Osteoblast (primary cell): ENCODE measurements at regions not wholly inside any gene's neighbourhood (a gene's known extent, or its start where the extent isn't known, plus 50 kb on each side); places are given as distances from the start of the nearest gene placed in this dataset.

ENCODE experiments used
- DNase-seq: peaks from one replicate; pipeline ENCODE4 v3.0.0; 2011; ENCODE audit warnings: low spot score, mixed read lengths; ENCODE audit not compliant: insufficient read length; ENCODE audit errors: missing footprints
- H2AFZ ChIP-seq: 2 replicates; pipeline ENCODE4 v1.6.0; 2011; ENCODE audit warnings: mild to moderate bottlenecking, low read length
- H3K27ac ChIP-seq: 2 replicates; pipeline ENCODE4 v1.5.1; 2011; ENCODE audit warnings: mild to moderate bottlenecking, low read depth, low read length, moderate library complexity
- H3K27me3 ChIP-seq: 2 replicates; pipeline ENCODE4 v1.6.0; 2012; ENCODE audit warnings: mild to moderate bottlenecking, control low read depth, inconsistent platforms, low read length, moderate library complexity; ENCODE audit not compliant: insufficient read depth
- H3K36me3 ChIP-seq: 2 replicates; pipeline ENCODE4 v1.5.1; 2011; ENCODE audit warnings: mild to moderate bottlenecking, low read length, control low read depth, moderate library complexity; ENCODE audit not compliant: insufficient read depth
- H3K4me1 ChIP-seq: 2 replicates; pipeline ENCODE4 v1.5.1; 2011; ENCODE audit warnings: mild to moderate bottlenecking, low read length, control low read depth, moderate library complexity; ENCODE audit not compliant: insufficient read depth
- H3K4me2 ChIP-seq: 2 replicates; pipeline ENCODE4 v1.6.0; 2011; ENCODE audit warnings: mild to moderate bottlenecking, low read length; ENCODE audit not compliant: insufficient read depth
- H3K4me3 ChIP-seq: fragments of 200-600 bp; sonication (generic); 3 replicates; pipeline ENCODE4 v1.5.1; 2012; ENCODE audit warnings: mild to moderate bottlenecking, low read length, inconsistent platforms; ENCODE audit not compliant: insufficient read depth
- H3K79me2 ChIP-seq: 2 replicates; pipeline ENCODE4 v1.6.0; 2012; ENCODE audit warnings: mild to moderate bottlenecking, low read length, control low read depth, inconsistent platforms; ENCODE audit not compliant: insufficient read depth
- H3K9me3 ChIP-seq: 2 replicates; pipeline ENCODE4 v1.5.1; 2011; ENCODE audit warnings: low read depth, low read length, control low read depth
- H4K20me1 ChIP-seq: 2 replicates; pipeline ENCODE4 v1.6.0; 2012; ENCODE audit warnings: mild to moderate bottlenecking, low read length, control low read depth; ENCODE audit not compliant: insufficient read depth
- CTCF ChIP-seq: IDR thresholded peaks from 2 replicates; pipeline ENCODE4 v1.5.1; 2011; ENCODE audit warnings: mild to moderate bottlenecking, low read depth, low read length, moderate library complexity; ENCODE audit errors: extremely low read depth

DNA sequence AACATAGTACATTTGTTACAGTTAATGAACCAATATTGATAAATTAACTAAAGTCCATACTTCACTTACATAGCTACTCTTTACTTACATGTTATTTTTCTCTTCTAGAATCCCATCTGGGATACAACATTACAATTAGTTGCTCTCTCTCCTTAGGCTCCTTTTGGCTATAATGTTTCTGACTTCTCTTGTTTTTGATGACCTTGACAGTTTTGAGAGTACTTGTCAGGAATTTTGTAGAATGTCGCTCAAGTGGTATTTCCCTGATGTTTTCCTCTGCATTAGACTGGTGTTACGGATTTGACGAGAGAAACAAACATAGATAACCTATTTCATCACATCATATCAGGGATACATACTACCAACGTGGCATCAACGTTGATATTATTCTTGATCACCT, 925.4 kb upstream of the TMPRSS15 start:
- no peaks in the 10 kb centered on the region for H4K20me1 ChIP-seq
- H3K27me3 ChIP-seq = no peaks in the 10 kb centered on the region
- H3K4me3 ChIP-seq = no peak overlapping the region
- no peaks in the 10 kb centered on the region for H3K79me2 ChIP-seq
- no peak for TF ChIP-seq CTCF
- no peak for DNase-seq
- H3K9me3 ChIP-seq = peaks cover 4% of the 10 kb centered on the region
- no peak overlapping the region for H3K4me2 ChIP-seq
- no peaks in the 10 kb centered on the region for H3K4me1 ChIP-seq
- H3K27ac ChIP-seq = no peak overlapping the region
- no peaks in the 10 kb centered on the region for H3K36me3 ChIP-seq
- H2AFZ ChIP-seq = no peak overlapping the region

DNA sequence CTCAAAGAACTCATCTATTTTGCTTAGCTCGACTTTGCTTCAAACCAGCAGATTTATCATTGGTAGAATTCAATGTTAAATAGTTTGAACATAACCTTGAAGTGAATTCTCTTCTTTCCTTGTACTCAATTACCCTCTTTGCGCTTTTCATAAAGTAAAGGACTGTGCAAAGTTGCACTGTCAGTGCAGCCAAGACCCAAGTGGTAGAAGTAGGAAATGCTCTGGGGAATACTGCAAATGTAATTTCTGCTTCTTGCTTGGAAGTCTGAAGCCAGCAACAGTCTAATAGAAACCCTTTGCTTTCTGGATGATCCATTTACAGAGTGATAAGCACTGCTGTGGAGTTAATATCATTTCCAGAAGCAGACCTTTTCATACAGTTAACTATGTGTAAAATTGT, 936.7 kb upstream of the TMPRSS15 start:
- H3K4me2 ChIP-seq = no peak overlapping the region
- no peak for TF ChIP-seq CTCF
- H3K79me2 ChIP-seq = no peaks in the 10 kb centered on the region
- DNase-seq = no peak
- no peaks in the 10 kb centered on the region for H4K20me1 ChIP-seq
- H3K9me3 ChIP-seq = no peaks in the 10 kb centered on the region
- no peaks in the 10 kb centered on the region for H3K36me3 ChIP-seq
- no peak overlapping the region for H3K27ac ChIP-seq
- no peak overlapping the region for H2AFZ ChIP-seq
- no peak overlapping the region for H3K4me3 ChIP-seq
- H3K27me3 ChIP-seq = no peaks in the 10 kb centered on the region
- no peaks in the 10 kb centered on the region for H3K4me1 ChIP-seq

GRCh38 chr21:19340954-19341353, 937.4 kb upstream of the TMPRSS15 start:
- H3K9me3 ChIP-seq = no peaks in the 10 kb centered on the region
- H2AFZ ChIP-seq = no peak overlapping the region
- DNase-seq = no peak
- no peak overlapping the region for H3K4me3 ChIP-seq
- no peaks in the 10 kb centered on the region for H3K79me2 ChIP-seq
- no peaks in the 10 kb centered on the region for H3K4me1 ChIP-seq
- no peaks in the 10 kb centered on the region for H3K36me3 ChIP-seq
- no peak overlapping the region for H3K27ac ChIP-seq
- no peak for TF ChIP-seq CTCF
- no peak overlapping the region for H3K4me2 ChIP-seq
- no peaks in the 10 kb centered on the region for H4K20me1 ChIP-seq
- no peaks in the 10 kb centered on the region for H3K27me3 ChIP-seq

- Histone ChIP-seq H3K36me3 (no peaks in the 10 kb centered on the region), H3K4me3 (no peak overlapping the region), H4K20me1 (no peaks in the 10 kb centered on the region), H3K4me2 (no peak overlapping the region), H3K27me3 (no peaks in the 10 kb centered on the region), H3K27ac (no peak overlapping the region), H3K9me3 (no peaks in the 10 kb centered on the region), H2AFZ (no peak overlapping the region), H3K4me1 (no peaks in the 10 kb centered on the region), H3K79me2 (no peaks in the 10 kb centered on the region)
- DNase-seq = no peak
- no peak for TF ChIP-seq CTCF
Observed at GRCh38 chr21:19343711-19344110, 940.1 kb upstream of the TMPRSS15 start.
